ENCODE measurements at regions not wholly inside any gene's neighbourhood (a gene's known extent, or its start where the extent isn't known, plus 50 kb on each side); places are given as distances from the start of the nearest gene placed in this dataset.
A peak's percentile ranks its signal among the peaks of the same experiment; 100 is the strongest.

GRCh38 chr5:171721464-171721863 lies 64.2 kb upstream of the SMIM23 start:
- Histone ChIP-seq H3K79me1 (ENCODE audit: low read depth, low read length) (no peaks in the 10 kb centered on the region), H4K5ac (ENCODE audit: insufficient read length, low read depth, low read length) (no peak overlapping the region), H3K9me3 (ENCODE audit: insufficient read depth in 2 of 2, low read depth in 1 of 2, low read length in 1 of 2) (no peaks in the 10 kb centered on the region), H3K18ac (ENCODE audit: extremely low read depth, low read length) (no peak overlapping the region), H3K9ac (replicated peaks in 1 of 4; ENCODE audit: extremely low read depth in 1 of 4, low read depth in 3 of 4, low read length in 3 of 4) (no peak overlapping the region), H2BK12ac (ENCODE audit: low read depth, low read length) (no peak overlapping the region), H3K4me2 (ENCODE audit: insufficient read depth in 1 of 2, low read depth in 2 of 2, low read length in 2 of 2) (no peak overlapping the region), H3K79me2 (ENCODE audit: control insufficient read depth in 1 of 2, insufficient read depth in 2 of 2, low read length in 2 of 2) (no peaks in the 10 kb centered on the region), H3K14ac (ENCODE audit: insufficient read length) (no peak overlapping the region), H2BK15ac (ENCODE audit: low read length) (no peak overlapping the region), H2BK5ac (ENCODE audit: low read depth, low read length) (no peak overlapping the region), H2AFZ (ENCODE audit: low read length) (no peak overlapping the region), H3K23ac (ENCODE audit: insufficient read length) (no peak overlapping the region), H3K56ac (replicated peaks; ENCODE audit: insufficient read length, low read depth, low read length) (no peak overlapping the region), H4K20me1 (replicated peaks in 1 of 2; ENCODE audit: control insufficient read depth in 1 of 2, insufficient read depth in 2 of 2, low read length in 2 of 2) (peaks cover 0 to 2% of the 10 kb centered on the region in 2 experiments), H3K27ac (ENCODE audit: low read depth, low read length) (no peak overlapping the region), H2BK20ac (ENCODE audit: low read length) (no peak overlapping the region), H3K27me3 (replicated peaks in 1 of 4; ENCODE audit: control insufficient read depth in 3 of 4, extremely low read depth in 1 of 4, insufficient read depth in 3 of 4, low read length in 3 of 4) (no peaks in the 10 kb centered on the region), H3K4me1 (replicated peaks in 1 of 4; ENCODE audit: control insufficient read depth in 3 of 4, insufficient read depth in 4 of 4, low read length in 3 of 4) (peaks cover 0 to 8% (median 3%) of the 10 kb centered on the region in 4 experiments; a peak in 3 of 7 replicates), H2AK5ac (ENCODE audit: low read depth, low read length) (no peak overlapping the region), H4K8ac (ENCODE audit: extremely low read depth, insufficient read depth, low read length) (no peak overlapping the region), H3K4ac (replicated peaks; ENCODE audit: insufficient read length, low read depth, low read length) (no peak overlapping the region), H4K91ac (replicated peaks; ENCODE audit: insufficient read length, low read length) (no peak overlapping the region), H3K36me3 (ENCODE audit: control insufficient read depth in 2 of 4, insufficient read depth in 4 of 4, low read length in 3 of 4) (no peaks in the 10 kb centered on the region), H3K4me3 (ENCODE audit: extremely low read depth in 1 of 4, insufficient read depth in 2 of 4, low read depth in 3 of 4, low read length in 4 of 4) (no peak overlapping the region), H3K23me2 (ENCODE audit: low read depth, low read length) (no peaks in the 10 kb centered on the region), H2BK120ac (replicated peaks; ENCODE audit: low read depth, low read length) (no peak overlapping the region)
- ChIA-PET POLR2A (ENCODE audit: partially characterized antibody) (no interaction called here), CTCF (ENCODE audit: partially characterized antibody) (interaction anchor here (0.8 to 1.1 kb wide), 3 partner anchors 15 to 237 kb away, joined by 3 to 4 read pairs (median 3); no protein-coding TSS in a partner anchor)
- DNase-seq (ENCODE audit: low read depth in 1 of 2, low spot score in 2 of 2) (peak in 1 of 2 experiments; percentile 41), FAIRE-seq (no peak)
- TF ChIP-seq TAF7 (optimal IDR thresholded peaks at IDR 0.05; ENCODE audit: borderline replicate concordance, low read depth, low read length), result no peak
- no peak for TF ChIP-seq EGR1 (IDR thresholded peaks at IDR 0.05; ENCODE audit: borderline replicate concordance, low read depth, low read length)
- no peak for TF ChIP-seq YY1 (IDR thresholded peaks at IDR 0.05; ENCODE audit: low read depth, low read length)
- TF ChIP-seq GTF2F1 (IDR thresholded peaks at IDR 0.05; ENCODE audit: borderline replicate concordance, low read depth, low read length), result no peak
- TF ChIP-seq RXRA (IDR thresholded peaks at IDR 0.05; ENCODE audit: insufficient read depth, low read depth, low read length), result no peak
- WGBS, 2 experiments (ENCODE audit: extremely low coverage in 1 of 2, insufficient coverage in 1 of 2, insufficient read length in 1 of 2, insufficient replicate concordance in 2 of 2, low coverage in 1 of 2, low lambda C conversion rate in 2 of 2, missing lambda C conversion rate in 1 of 2), result 69% methylated on average over 5 of the region's 5 CpGs; no CpG with 5 or more reads in 1 of the 2 experiments

All from H1 (cell line).